GM21360 (cell line): ENCODE measurements at regions not wholly inside any gene's neighbourhood (a gene's known extent, or its start where the extent isn't known, plus 50 kb on each side); places are given as distances from the start of the nearest gene placed in this dataset.

ENCODE experiments used
- ATAC-seq: cut with Tn5 transposase; IDR thresholded peaks from one replicate; pipeline ENCODE4 v1.9.1; 2021; ENCODE audit warnings: mild to moderate bottlenecking, moderate library complexity; ENCODE audit not compliant: unreplicated experiment

GRCh38 chr16:73546341-73546845, 498.5 kb upstream of the ZFHX3 start:
- ATAC-seq, result no peak

- ATAC-seq, result no peak
Observed at GRCh38 chr16:73545755-73546154, 497.8 kb upstream of the ZFHX3 start.

GRCh38 chr16:73545290-73545689, 497.4 kb upstream of the ZFHX3 start:
- ATAC-seq, result no peak

GRCh38 chr16:73544826-73545225, 496.9 kb upstream of the ZFHX3 start:
- no peak for ATAC-seq

GRCh38 chr16:73543970-73544599, 496.2 kb upstream of the ZFHX3 start:
- no peak for ATAC-seq

- ATAC-seq, result no peak
Observed at GRCh38 chr16:73543331-73543969, 495.5 kb upstream of the ZFHX3 start.

GRCh38 chr16:73542885-73543284, 495.0 kb upstream of the ZFHX3 start:
- no peak for ATAC-seq

GRCh38 chr16:73537921-73538320, 490.0 kb upstream of the ZFHX3 start:
- no peak for ATAC-seq

GRCh38 chr16:73536931-73537330, 489.0 kb upstream of the ZFHX3 start:
- no peak for ATAC-seq

- no peak for ATAC-seq
Observed at GRCh38 chr16:73531021-73531420, 483.1 kb upstream of the ZFHX3 start.

- ATAC-seq, result no peak
Observed at GRCh38 chr16:73530529-73530928, 482.6 kb upstream of the ZFHX3 start.

- ATAC-seq, result no peak
Observed at GRCh38 chr16:73529303-73530012, 481.5 kb upstream of the ZFHX3 start.

- ATAC-seq, result no peak
Observed at GRCh38 chr16:73527187-73527586, 479.3 kb upstream of the ZFHX3 start.

GRCh38 chr16:73526011-73526804, 478.3 kb upstream of the ZFHX3 start:
- no peak for ATAC-seq

- no peak for ATAC-seq
Observed at GRCh38 chr16:73523209-73523608, 475.3 kb upstream of the ZFHX3 start.

GRCh38 chr16:73521499-73521898, 473.6 kb upstream of the ZFHX3 start:
- no peak for ATAC-seq

GRCh38 chr16:73515616-73516015, 467.7 kb upstream of the ZFHX3 start:
- ATAC-seq, result no peak

- no peak for ATAC-seq
Observed at GRCh38 chr16:73510852-73511251, 462.9 kb upstream of the ZFHX3 start.

- no peak for ATAC-seq
Observed at GRCh38 chr16:73506568-73507056, 458.7 kb upstream of the ZFHX3 start.

- ATAC-seq, result no peak
Observed at GRCh38 chr16:73505577-73505976, 457.6 kb upstream of the ZFHX3 start.
